HepG2 (cell line): ENCODE measurements at regions not wholly inside any gene's neighbourhood (a gene's known extent, or its start where the extent isn't known, plus 50 kb on each side); places are given as distances from the start of the nearest gene placed in this dataset.

Experiments used
- ATAC-seq: fragments of 200-7000 bp; cut with Tn5 transposase; 3 replicates; pipeline ENCODE4 v1.9.1; 2020; ENCODE audit warnings: mild to moderate bottlenecking, moderate library complexity
- BruUV-seq: library from RNA; stranded (reverse); fragments of 400-500 nt; replicated peaks from 2 replicates; lab custom pipeline; 2021; lab: Mats Ljungman, UMichigan
- CTCF ChIA-PET: fragments of 300-600 bp; formaldehyde crosslinking; extraction: SDS; loops from one replicate; lab custom pipeline; 2021; ENCODE audit warnings: low total read pairs, inconsistent platforms, low intra/inter-chr PET ratio; lab: Yijun Ruan, JAX
- POLR2A ChIA-PET: fragments of 350-600 bp; sonication (Branson Sonifier 250); formaldehyde crosslinking; loops from one replicate; lab custom pipeline; 2020; ENCODE audit warnings: antibody characterized with exemption, inconsistent platforms; lab: Yijun Ruan, JAX
- DNase-seq: peaks from one replicate; pipeline ENCODE4 v3.0.0-alpha.2; 2015; ENCODE audit warnings: low spot score
- FAIRE-seq: peaks from 3 replicates; lab custom pipeline; 2011; peaks lifted over from hg19 to GRCh38; lab: Jason Lieb, UNC
- H2AFZ ChIP-seq: one replicate; pipeline ENCODE4 v1.6.1; 2011; ENCODE audit warnings: low read length, inconsistent platforms
- H3K27ac ChIP-seq: fragments of 300-600 bp; 3 replicates; pipeline ENCODE4 v1.8.0; 2011; ENCODE audit warnings: mixed run types, mild to moderate bottlenecking, mixed read lengths, low read length, inconsistent platforms; ENCODE audit not compliant: insufficient read depth; ENCODE audit errors: extremely low read length
- H3K27me3 ChIP-seq, 2 experiments: fragments of 200-600 bp in 1 of 2; 2 replicates in 1 of 2; 3 replicates in 1 of 2; pipeline versions ENCODE4 v1.6.0 to v1.8.0; 2011; ENCODE audit warnings: low read length in 2 of 2, mild to moderate bottlenecking in 2 of 2, moderate library complexity in 2 of 2, inconsistent platforms in 1 of 2; ENCODE audit not compliant: insufficient read depth in 2 of 2, control insufficient read depth in 1 of 2
- H3K36me3 ChIP-seq, 2 experiments: fragments of 200-600 bp in 1 of 2; replicated peaks in 1 of 2; 2 replicates in 1 of 2; 3 replicates in 1 of 2; pipeline versions ENCODE4 v1.5.1 to v1.8.0; 2011; ENCODE audit warnings: low read length in 2 of 2, inconsistent platforms in 1 of 2; ENCODE audit not compliant: insufficient read depth in 2 of 2, control insufficient read depth in 1 of 2
- H3K4me1 ChIP-seq: 2 replicates; pipeline ENCODE4 v1.5.1; 2012; ENCODE audit warnings: low read length, inconsistent platforms; ENCODE audit not compliant: insufficient read depth
- H3K4me2 ChIP-seq: 2 replicates; pipeline ENCODE4 v1.6.0; 2011; ENCODE audit warnings: low read depth, low read length, inconsistent platforms
- H3K4me3 ChIP-seq, 3 experiments: fragments of 200-600 bp in 1 of 3; sonication (generic), shearing (Covaris generic) in 1 of 3; replicated peaks in 1 of 3; 2 replicates each; pipeline ENCODE4 v1.5.1; 2011 to 2016; ENCODE audit warnings: low read length in 3 of 3, inconsistent platforms in 2 of 3, low read depth in 2 of 3, mild to moderate bottlenecking in 2 of 3, control low read depth in 1 of 3, mixed read lengths in 1 of 3; ENCODE audit not compliant: insufficient read depth in 1 of 3
- H3K79me2 ChIP-seq: one replicate; pipeline ENCODE4 v1.6.1; 2011; ENCODE audit warnings: low read length, inconsistent platforms; ENCODE audit not compliant: insufficient read depth
- H3K9ac ChIP-seq: 2 replicates; pipeline ENCODE4 v1.6.0; 2011; ENCODE audit warnings: mild to moderate bottlenecking, low read depth, low read length, inconsistent platforms; ENCODE audit not compliant: insufficient read depth
- H3K9me3 ChIP-seq: 2 replicates; pipeline ENCODE4 v1.5.1; 2012; ENCODE audit warnings: mild to moderate bottlenecking, low read length
- H4K20me1 ChIP-seq: 2 replicates; pipeline ENCODE4 v1.6.0; 2011; ENCODE audit warnings: inconsistent platforms, mild to moderate bottlenecking, low read length, moderate library complexity; ENCODE audit not compliant: insufficient read depth
- GFI1 ChIP-seq: sonication (generic); formaldehyde crosslinking; IDR thresholded peaks from 2 replicates; pipeline ENCODE4 v1.5.0; 2020; ENCODE audit warnings: missing genetic modification reagents, mild to moderate bottlenecking, borderline replicate concordance
- ISL2 ChIP-seq: sonication (generic); formaldehyde crosslinking; IDR thresholded peaks from 2 replicates; pipeline ENCODE4 v1.5.0; 2020; ENCODE audit warnings: missing genetic modification reagents
- TFDP1 ChIP-seq: IDR thresholded peaks from 2 replicates; pipeline ENCODE4 v1.6.1; 2016; ENCODE audit warnings: missing compliant biosample characterization, missing genetic modification reagents, borderline replicate concordance
- TIGD3 ChIP-seq: sonication (generic); formaldehyde crosslinking; IDR thresholded peaks from 2 replicates; pipeline ENCODE4 v1.5.1; 2020; ENCODE audit warnings: mild to moderate bottlenecking, missing genetic modification reagents, borderline replicate concordance
- ZNF710 ChIP-seq: sonication (generic); formaldehyde crosslinking; IDR thresholded peaks from 2 replicates; pipeline ENCODE4 v1.5.0; 2020; ENCODE audit warnings: mild to moderate bottlenecking, missing genetic modification reagents, borderline replicate concordance
- WGBS: methylation state at CpG from one replicate; pipeline ENCODE4 v1.1.6; 2017; ENCODE audit warnings: low lambda C conversion rate; 5-methylcytosine and 5-hydroxymethylcytosine counted together
- in situ Hi-C: cut with HindIII; loops from 2 replicates; pipeline ENCODE4 v1.10.0; 2017; ENCODE audit warnings: low pct_unique_long_range_greater_than_20kb; ENCODE audit not compliant: extremely low pct_ligation_motif_present
- intact Hi-C: fragments of 100-400 bp; cut with micrococcal nuclease; formaldehyde crosslinking; loops from one replicate; pipeline ENCODE4 v1.10.0; 2022; ENCODE audit not compliant: unreplicated experiment

- TF ChIP-seq TIGD3 (CRISPR knock-in tag) (no peak), GFI1 (CRISPR knock-in tag) (no peak)
- TF ChIP-seq, all 625 proteins: peak for 0
These were observed 570.4 kb upstream of the GALNTL6 start (continued) for GRCh38 chr4:171242831-171243230.

GRCh38 chr4:171239196-171239595 is 574.0 kb upstream of the GALNTL6 start:
- in situ Hi-C loops (no loop called here), intact Hi-C loops (no loop called here)
- DNase-seq, result no peak
- Histone ChIP-seq H3K4me1 (no peaks in the 10 kb centered on the region), H3K9ac (no peak overlapping the region), H3K4me3 (no peak overlapping the region), H3K36me3 (no peaks in the 10 kb centered on the region), H3K4me2 (no peak overlapping the region), H2AFZ (no peak overlapping the region), H3K27ac (no peak overlapping the region), H3K27me3 (no peaks in the 10 kb centered on the region; a peak in 1 of 5 replicates), H4K20me1 (no peaks in the 10 kb centered on the region), H3K79me2 (no peaks in the 10 kb centered on the region), H3K9me3 (no peaks in the 10 kb centered on the region)
- TF ChIP-seq ISL2 (CRISPR knock-in tag) (no peak), ZNF710 (CRISPR knock-in tag) (no peak), TFDP1 (CRISPR knock-in tag) (no peak)
- WGBS, result 0% methylated on average over 1 of the region's 1 CpG
- POLR2A ChIA-PET, result no interaction called here
- FAIRE-seq, result no peak
- no peak for ATAC-seq
- no TSS peak for BruUV-seq
- CTCF ChIA-PET, result no interaction called here
